HCT116 (cell line): ENCODE measurements at regions not wholly inside any gene's neighbourhood (a gene's known extent, or its start where the extent isn't known, plus 50 kb on each side); places are given as distances from the start of the nearest gene placed in this dataset.

Source experiments
- ATAC-seq: fragments of 200-7000 bp; cut with Tn5 transposase; 2 replicates; pipeline ENCODE4 v1.9.1; 2020; ENCODE audit warnings: mild to moderate bottlenecking, moderate library complexity
- BruUV-seq: library from RNA; stranded (reverse); fragments of 400-500 nt; replicated peaks from 2 replicates; lab custom pipeline; 2021; lab: Mats Ljungman, UMichigan
- CTCF ChIA-PET: fragments of 300-600 bp; sonication (Branson Sonifier 250); formaldehyde crosslinking; loops from one replicate; lab custom pipeline; 2021; ENCODE audit warnings: antibody characterized with exemption; lab: Charles Lee
- POLR2A ChIA-PET: fragments of 300-600, 350-600 bp; sonication (Branson Sonifier 250); formaldehyde crosslinking; loops from one replicate; lab custom pipeline; 2021; ENCODE audit warnings: antibody characterized with exemption; lab: Charles Lee
- RAD21 ChIA-PET, 2 experiments: fragments of 300-600 bp; sonication (Branson Sonifier 250); formaldehyde crosslinking; loops; one replicate each; lab custom pipeline; 2023; ENCODE audit warnings: low total read pairs in 2 of 2; ENCODE audit not compliant: uncharacterized antibody in 2 of 2, unreplicated experiment in 2 of 2, low non-redundant PET in 1 of 2; lab: Charles Lee
- DNase-seq: peaks from one replicate; pipeline ENCODE4 v3.0.0-alpha.2; 2010; ENCODE audit warnings: low read depth, low spot score
- H2AFZ ChIP-seq: fragments of 200-600 bp; shearing (Covaris generic), sonication (generic); 2 replicates; pipeline ENCODE4 v1.6.1; 2017; ENCODE audit warnings: low read depth, mixed run types, mixed read lengths, antibody characterized with exemption, low read length; ENCODE audit not compliant: poor library complexity, severe bottlenecking
- H3K27ac ChIP-seq: 2 replicates; pipeline ENCODE4 v1.5.1; 2012; ENCODE audit warnings: low read depth, low read length
- H3K27me3 ChIP-seq: fragments of 200-600 bp; sonication (generic); 2 replicates; pipeline ENCODE4 v1.6.1; 2016; ENCODE audit warnings: mixed run types, low read length, mixed read lengths; ENCODE audit not compliant: insufficient read depth
- H3K36me3 ChIP-seq, 2 experiments: fragments of 200-500 bp in 1 of 2; fragments of 200-600 bp in 1 of 2; sonication (Bioruptor generic) in 1 of 2; sonication (generic) in 1 of 2; 2 replicates each; pipeline versions ENCODE4 v1.5.1 to v1.6.1; 2014 to 2016; ENCODE audit warnings: low read length in 2 of 2, inconsistent platforms in 1 of 2, mixed read lengths in 1 of 2, mixed run types in 1 of 2; ENCODE audit not compliant: insufficient read depth in 2 of 2, control insufficient read depth in 1 of 2
- H3K4me1 ChIP-seq, 2 experiments: fragments of 200-600 bp in 1 of 2; sonication (generic) in 1 of 2; 2 replicates each; pipeline versions ENCODE4 v1.5.1 to v1.6.1; 2012 to 2017; ENCODE audit warnings: low read length in 2 of 2, inconsistent platforms in 1 of 2, mild to moderate bottlenecking in 1 of 2, mixed read lengths in 1 of 2, mixed run types in 1 of 2, moderate library complexity in 1 of 2; ENCODE audit not compliant: insufficient read depth in 2 of 2, control insufficient read depth in 1 of 2
- H3K4me2 ChIP-seq: fragments of 200-600 bp; sonication (generic); 2 replicates; pipeline ENCODE4 v1.6.1; 2017; ENCODE audit warnings: mixed run types, low read length, mixed read lengths
- H3K4me3 ChIP-seq, 2 experiments: fragments of 200-600 bp in 1 of 2; sonication (generic) in 1 of 2; replicated peaks in 1 of 2; 2 replicates each; pipeline ENCODE4 v1.5.1; 2011 to 2016; ENCODE audit warnings: low read length in 2 of 2, control low read depth in 1 of 2, low read depth in 1 of 2, mild to moderate bottlenecking in 1 of 2, mixed read lengths in 1 of 2, mixed run types in 1 of 2
- H3K79me2 ChIP-seq: fragments of 200-600 bp; sonication (generic); 2 replicates; pipeline ENCODE4 v1.6.1; 2017; ENCODE audit warnings: mild to moderate bottlenecking, mixed run types, low read length, moderate library complexity, mixed read lengths; ENCODE audit not compliant: insufficient read depth
- H3K9ac ChIP-seq: fragments of 200-600 bp; sonication (generic); 2 replicates; pipeline ENCODE4 v1.6.1; 2016; ENCODE audit warnings: low read length, mixed read lengths
- H3K9me2 ChIP-seq: fragments of 200-600 bp; sonication (generic), shearing (Covaris generic); 2 replicates; pipeline ENCODE4 v1.6.1; 2017; ENCODE audit warnings: mixed run types, mild to moderate bottlenecking, moderate library complexity; ENCODE audit not compliant: insufficient read depth
- H3K9me3 ChIP-seq, 2 experiments: fragments of 200-500 bp in 1 of 2; fragments of 200-600 bp in 1 of 2; sonication (Bioruptor generic) in 1 of 2; sonication (generic) in 1 of 2; 2 replicates each; pipeline ENCODE4 v1.6.1; 2014 to 2017; ENCODE audit warnings: low read length in 2 of 2, mixed read lengths in 2 of 2, inconsistent platforms in 1 of 2, low read depth in 1 of 2, mild to moderate bottlenecking in 1 of 2, mixed run types in 1 of 2, moderate library complexity in 1 of 2; ENCODE audit not compliant: control insufficient read depth in 1 of 2, insufficient read depth in 1 of 2
- H4K20me1 ChIP-seq: fragments of 200-600 bp; sonication (generic), shearing (Covaris generic); 2 replicates; pipeline ENCODE4 v1.6.1; 2017; ENCODE audit warnings: mixed run types, mild to moderate bottlenecking, moderate library complexity; ENCODE audit not compliant: insufficient read depth
- ATF3 ChIP-seq: IDR thresholded peaks from 2 replicates; pipeline ENCODE4 v1.6.1; 2012
- CBX3 ChIP-seq: IDR thresholded peaks from 2 replicates; pipeline ENCODE4 v1.6.1; 2012; ENCODE audit warnings: low read depth
- EZH2 ChIP-seq: fragments of 200-600 bp; sonication (generic); IDR thresholded peaks from 2 replicates; pipeline ENCODE4 v1.6.1; 2017; ENCODE audit warnings: antibody characterized with exemption, mixed run types
- POLR2A ChIP-seq: IDR thresholded peaks from 2 replicates; pipeline ENCODE4 v1.7.0; 2011; ENCODE audit warnings: borderline replicate concordance; ENCODE audit not compliant: insufficient read depth, insufficient read length; ENCODE audit errors: extremely low read depth
- POLR2AphosphoS5 ChIP-seq: IDR thresholded peaks from 2 replicates; pipeline ENCODE4 v1.6.1; 2011; ENCODE audit warnings: mild to moderate bottlenecking, low read depth, low read length, moderate library complexity
- SP1 ChIP-seq: IDR thresholded peaks from 2 replicates; pipeline ENCODE4 v1.6.1; 2012; ENCODE audit warnings: low read depth
- TCF7L2 ChIP-seq: IDR thresholded peaks from 2 replicates; pipeline ENCODE4 v1.7.0; 2011; ENCODE audit warnings: borderline replicate concordance, inconsistent platforms; ENCODE audit not compliant: insufficient read depth, insufficient read length; ENCODE audit errors: extremely low read depth
- YY1 ChIP-seq: IDR thresholded peaks from 2 replicates; pipeline ENCODE4 v1.6.1; 2011; ENCODE audit warnings: low read length, low read depth, moderate library complexity, mild to moderate bottlenecking; ENCODE audit not compliant: insufficient replicate concordance; ENCODE audit errors: extremely low read depth
- ZBTB33 ChIP-seq: IDR thresholded peaks from 2 replicates; pipeline ENCODE4 v1.6.1; 2011; ENCODE audit warnings: mild to moderate bottlenecking, low read length, moderate library complexity; ENCODE audit not compliant: insufficient replicate concordance; ENCODE audit errors: extremely low read depth
- intact Hi-C: fragments of 100-400 bp; cut with micrococcal nuclease; formaldehyde crosslinking; loops from 2 replicates; pipeline ENCODE4 v1.10.0; 2022

GRCh38 chr9:86578722-86579121 lies 224.5 kb upstream of the TUT7 start:
- Histone ChIP-seq H3K27me3 (peaks cover 25% of the 10 kb centered on the region), H3K9ac (no peak overlapping the region), H2AFZ (no peak overlapping the region), H3K4me1 (no peaks in the 10 kb centered on the region), H3K4me3 (no peak overlapping the region)
- BruUV-seq, result no TSS peak
- ATAC-seq, result no peak
- CTCF ChIA-PET, result no interaction called here
- intact Hi-C loops, result no loop called here
- TF ChIP-seq ZBTB33 (no peak), EZH2 (no peak), SP1 (no peak)
- TF ChIP-seq, all 23 proteins: peak for 0
- no peak for DNase-seq
- Histone ChIP-seq H3K4me2 (no peak overlapping the region), H3K36me3 (no peaks in the 10 kb centered on the region), H3K79me2 (no peaks in the 10 kb centered on the region), H4K20me1 (no peaks in the 10 kb centered on the region), H3K27ac (no peak overlapping the region), H3K9me2 (no peaks in the 10 kb centered on the region), H3K9me3 (no peaks in the 10 kb centered on the region)
- RAD21 ChIA-PET, result no interaction called here
- POLR2A ChIA-PET, result no interaction called here

- Histone ChIP-seq H3K4me3 (no peak overlapping the region), H4K20me1 (no peaks in the 10 kb centered on the region), H3K4me2 (no peak overlapping the region), H3K9me3 (no peaks in the 10 kb centered on the region)
- no peak for DNase-seq
- intact Hi-C loops, result no loop called here
- ChIA-PET POLR2A (interaction anchor here (0.6 kb wide), 1 partner anchor 502 kb away, joined by 5 read pairs; no protein-coding TSS in a partner anchor), RAD21 (no interaction called here)
- no TSS peak for BruUV-seq
- TF ChIP-seq YY1 (no peak), CBX3 (no peak), POLR2A (no peak), TCF7L2 (no peak), ATF3 (no peak), POLR2AphosphoS5 (no peak)
- TF ChIP-seq, all 23 proteins: peak for 0
- H3K9me2 ChIP-seq, result no peaks in the 10 kb centered on the region
- no peak overlapping the region for H3K27ac ChIP-seq
- CTCF ChIA-PET, result no interaction called here
- no peak for ATAC-seq
- H2AFZ ChIP-seq, result no peak overlapping the region
- H3K4me1 ChIP-seq, result no peaks in the 10 kb centered on the region
- H3K27me3 ChIP-seq, result peaks cover 27% of the 10 kb centered on the region
- H3K9ac ChIP-seq, result no peak overlapping the region
- H3K79me2 ChIP-seq, result no peaks in the 10 kb centered on the region
- no peaks in the 10 kb centered on the region for H3K36me3 ChIP-seq
Observed at GRCh38 chr9:86577420-86578333, 223.5 kb upstream of the TUT7 start.
